Aorta (tissue), 5 donors: ENCODE measurements at regions not wholly inside any gene's neighbourhood (a gene's known extent, or its start where the extent isn't known, plus 50 kb on each side); places are given as distances from the start of the nearest gene placed in this dataset.

Experiments used
- ATAC-seq: fragments of 200-7000 bp; cut with Tn5 transposase; one replicate; pipeline ENCODE4 v1.9.1; 2022; ENCODE audit warnings: moderate library complexity; ENCODE audit not compliant: low FRiP score
- DNase-seq, 2 donors: peaks; one replicate each; pipeline ENCODE4 v3.0.0-alpha.2; 2020
- H3K27ac ChIP-seq, 2 donors: one replicate each; pipeline ENCODE4 v1.5.1; 2013; ENCODE audit warnings: low read length in 2 of 2, mild to moderate bottlenecking in 2 of 2, moderate library complexity in 2 of 2, control low read depth in 1 of 2, inconsistent platforms in 1 of 2, low read depth in 1 of 2
- H3K27me3 ChIP-seq, 2 donors: one replicate each; pipeline ENCODE4 v1.6.1; 2013; ENCODE audit warnings: control low read depth in 1 of 2, low read length in 1 of 2, mild to moderate bottlenecking in 1 of 2, moderate library complexity in 1 of 2; ENCODE audit not compliant: insufficient read depth in 2 of 2, control insufficient read depth in 1 of 2
- H3K36me3 ChIP-seq, 2 donors: one replicate each; pipeline ENCODE4 v1.6.1; 2013; ENCODE audit warnings: control low read depth in 1 of 2, low read length in 1 of 2, mild to moderate bottlenecking in 1 of 2; ENCODE audit not compliant: insufficient read depth in 2 of 2, control insufficient read depth in 1 of 2
- H3K4me1 ChIP-seq, 2 donors: one replicate each; pipeline ENCODE4 v1.6.1; 2013; ENCODE audit warnings: low read length in 2 of 2, control low read depth in 1 of 2, mild to moderate bottlenecking in 1 of 2, moderate library complexity in 1 of 2; ENCODE audit not compliant: insufficient read depth in 2 of 2, control insufficient read depth in 1 of 2
- H3K4me3 ChIP-seq, 2 donors: one replicate each; pipeline ENCODE4 v1.5.1; 2013; ENCODE audit warnings: low read length in 2 of 2, control low read depth in 1 of 2, mild to moderate bottlenecking in 1 of 2
- H3K9me3 ChIP-seq: one replicate; pipeline ENCODE4 v1.6.1; 2013; ENCODE audit warnings: mild to moderate bottlenecking, low read length; ENCODE audit not compliant: control insufficient read depth
- WGBS, 2 donors: extraction: QIAGEN DNeasy Blood & Tissue Kit; methylation state at CpG; one replicate each; pipeline ENCODE4 v1.1.7; 2013; 5-methylcytosine and 5-hydroxymethylcytosine counted together
- intact Hi-C, 2 donors: fragments of 100-400 bp; cut with DNase I; formaldehyde crosslinking; loops; one replicate each; pipeline versions ENCODE4 v1.14.2 to v1.15.0; 2022
- donor health status: healthy with polysubstance abuse.
- donor health status: Bipolar disorder and iron deficiency.
- donor health status: DM: no; HTN: no; CAD: no.
- donor health status: DM: no; HTN: no; CAD: no.
- donor health status: DM: yes; HTN: yes; CAD: no.

- H3K4me3 ChIP-seq: no peak overlapping the region
- DNase-seq (no peak), ATAC-seq (no peak)
- intact Hi-C loops: no loop called here
- no peaks in the 10 kb centered on the region for H3K4me1 ChIP-seq
- no peaks in the 10 kb centered on the region for H3K9me3 ChIP-seq
- H3K36me3 ChIP-seq: no peaks in the 10 kb centered on the region
- peaks cover 0 to 2% of the 10 kb centered on the region in 2 donors for H3K27me3 ChIP-seq
- no peak overlapping the region for H3K27ac ChIP-seq
- 91 to 93% methylated on average over 3 of the region's 3 CpGs for WGBS, 2 donors
These were observed 282.3 kb upstream of the TBC1D5 start for GRCh38 chr3:18024715-18025114.

GRCh38 chr3:18019161-18019495, 276.7 kb upstream of the TBC1D5 start:
- Histone ChIP-seq H3K36me3 (no peaks in the 10 kb centered on the region), H3K4me3 (no peak overlapping the region), H3K27ac (no peak overlapping the region), H3K9me3 (peaks cover 5% of the 10 kb centered on the region), H3K4me1 (no peaks in the 10 kb centered on the region), H3K27me3 (peaks cover 0 to 6% of the 10 kb centered on the region in 2 donors)
- DNase-seq (no peak), ATAC-seq (no peak)
- intact Hi-C loops: no loop called here
- 12 to 27% methylated on average over 4 of the region's 4 CpGs for WGBS, 2 donors

GRCh38 chr3:18018491-18019160, 276.2 kb upstream of the TBC1D5 start:
- intact Hi-C loops: no loop called here
- Histone ChIP-seq H3K9me3 (peaks cover 5% of the 10 kb centered on the region), H3K27me3 (peaks cover 0 to 6% of the 10 kb centered on the region in 2 donors), H3K4me1 (no peaks in the 10 kb centered on the region), H3K4me3 (no peak overlapping the region), H3K27ac (no peak overlapping the region), H3K36me3 (no peaks in the 10 kb centered on the region)
- DNase-seq: no peak
- WGBS, 2 donors: 31 to 32% methylated on average over 5 of the region's 5 CpGs
- ATAC-seq: no peak

GRCh38 chr3:18016366-18016765, 273.9 kb upstream of the TBC1D5 start:
- H3K4me1 ChIP-seq: no peaks in the 10 kb centered on the region
- ATAC-seq: no peak
- 83 to 91% methylated on average over 7 of the region's 7 CpGs for WGBS, 2 donors

GRCh38 chr3:18012933-18013332, 270.5 kb upstream of the TBC1D5 start:
- WGBS, 2 donors: 77 to 81% methylated on average over 4 of the region's 4 CpGs
- Histone ChIP-seq H3K9me3 (peaks cover 6% of the 10 kb centered on the region), H3K4me1 (peaks cover 0 to 2% of the 10 kb centered on the region in 2 donors), H3K27me3 (peaks cover 0 to 2% of the 10 kb centered on the region in 2 donors), H3K4me3 (no peak overlapping the region), H3K27ac (no peak overlapping the region), H3K36me3 (no peaks in the 10 kb centered on the region)
- DNase-seq: no peak
- no peak for ATAC-seq
- intact Hi-C loops: no loop called here

More at GRCh38 chr3:18016366-18016765, 273.9 kb upstream of the TBC1D5 start:
- Histone ChIP-seq H3K36me3 (no peaks in the 10 kb centered on the region), H3K9me3 (peaks cover 5% of the 10 kb centered on the region), H3K4me3 (no peak overlapping the region), H3K27ac (no peak overlapping the region), H3K27me3 (peaks cover 0 to 5% of the 10 kb centered on the region in 2 donors)
- DNase-seq: no peak
- intact Hi-C loops: no loop called here

GRCh38 chr3:18012436-18012835, 270.0 kb upstream of the TBC1D5 start:
- 73 to 79% methylated on average over 2 of the region's 2 CpGs for WGBS, 2 donors
- intact Hi-C loops: no loop called here

GRCh38 chr3:18011387-18011786, 269.0 kb upstream of the TBC1D5 start:
- Histone ChIP-seq H3K36me3 (no peaks in the 10 kb centered on the region), H3K9me3 (peaks cover 6% of the 10 kb centered on the region), H3K4me3 (no peak overlapping the region), H3K27me3 (peaks cover 0 to 2% of the 10 kb centered on the region in 2 donors), H3K27ac (no peak overlapping the region), H3K4me1 (peaks cover 0 to 2% of the 10 kb centered on the region in 2 donors)
- DNase-seq (no peak), ATAC-seq (no peak)
- intact Hi-C loops: no loop called here
- 87% methylated on average over 3 of the region's 3 CpGs for WGBS, 2 donors

More at GRCh38 chr3:18012436-18012835, 270.0 kb upstream of the TBC1D5 start:
- Histone ChIP-seq H3K27me3 (peaks cover 0 to 2% of the 10 kb centered on the region in 2 donors), H3K9me3 (peaks cover 6% of the 10 kb centered on the region), H3K4me1 (peaks cover 0 to 2% of the 10 kb centered on the region in 2 donors), H3K27ac (no peak overlapping the region), H3K36me3 (no peaks in the 10 kb centered on the region), H3K4me3 (no peak overlapping the region)
- DNase-seq (no peak), ATAC-seq (no peak)

- Histone ChIP-seq H3K4me1 (peaks cover 0 to 2% of the 10 kb centered on the region in 2 donors), H3K27me3 (no peaks in the 10 kb centered on the region), H3K27ac (no peak overlapping the region), H3K4me3 (no peak overlapping the region), H3K9me3 (peaks cover 1% of the 10 kb centered on the region), H3K36me3 (no peaks in the 10 kb centered on the region)
- ATAC-seq (no peak), DNase-seq (no peak)
- 85 to 86% methylated on average over 4 of the region's 4 CpGs for WGBS, 2 donors
- intact Hi-C loops: no loop called here
These were observed 267.6 kb upstream of the TBC1D5 start for GRCh38 chr3:18010001-18010400.

- no peak overlapping the region for H3K27ac ChIP-seq
- no peaks in the 10 kb centered on the region for H3K27me3 ChIP-seq
- H3K4me3 ChIP-seq: no peak overlapping the region
- ATAC-seq (no peak), DNase-seq (no peak)
- intact Hi-C loops: no loop called here
- peaks cover 0 to 2% of the 10 kb centered on the region in 2 donors for H3K4me1 ChIP-seq
- WGBS, 2 donors: 41 to 54% methylated on average over 5 of the region's 5 CpGs
- H3K36me3 ChIP-seq: no peaks in the 10 kb centered on the region
- H3K9me3 ChIP-seq: peaks cover 1% of the 10 kb centered on the region
These were observed 266.4 kb upstream of the TBC1D5 start for GRCh38 chr3:18008706-18009368.
